ENCODE measurements at regions not wholly inside any gene's neighbourhood (a gene's known extent, or its start where the extent isn't known, plus 50 kb on each side); places are given as distances from the start of the nearest gene placed in this dataset.

- TF ChIP-seq CTCF (IDR thresholded peaks at IDR 0.05; ENCODE audit: insufficient read depth, low read depth, low read length), result no peak
- TF ChIP-seq EZH2 (IDR thresholded peaks at IDR 0.05; ENCODE audit: insufficient read depth, low read length), result no peak
These were observed 259.6 kb upstream of the SLC24A2 start for GRCh38 chr9:20048437-20048836.

Measured in astrocyte (in vitro differentiated cells and primary cell).